A549 (cell line): ENCODE measurements at regions not wholly inside any gene's neighbourhood (a gene's known extent, or its start where the extent isn't known, plus 50 kb on each side); places are given as distances from the start of the nearest gene placed in this dataset.
"Not testable (repeated sequence)": the region's sequence is repeated elsewhere in the genome, so short reads cannot be mapped to it uniquely, and the experiment has no call there.

Experiments used
- ATAC-seq, 2 experiments: fragments of 200-7000 bp in 1 of 2; fragments of >200 bp in 1 of 2; cut with Nextera tagmentation in 1 of 2; cut with Tn5 transposase in 1 of 2; 3 replicates each; pipeline versions ENCODE4 v1.8.0 to v1.9.1; 2018 to 2020; ENCODE audit warnings: mild to moderate bottlenecking in 1 of 2, moderate library complexity in 1 of 2
- CTCF ChIA-PET: fragments of 300-600 bp; sonication (Branson Sonifier 250); formaldehyde crosslinking; extraction: SDS; loops from one replicate; lab custom pipeline; 2021; ENCODE audit warnings: antibody characterized with exemption, inconsistent platforms; lab: Yijun Ruan, JAX
- POLR2A ChIA-PET: fragments of 350-600 bp; formaldehyde crosslinking; extraction: SDS; loops from one replicate; lab custom pipeline; 2021; ENCODE audit warnings: antibody characterized with exemption, inconsistent platforms; lab: Yijun Ruan, JAX
- DNase-seq, 2 experiments: peaks; one replicate each; pipeline versions ENCODE4 v3.0.0 to v3.0.0-alpha.2; 2011 to 2016; ENCODE audit warnings: low read depth in 1 of 2, low spot score in 1 of 2
- FAIRE-seq: peaks from 2 replicates; lab custom pipeline; 2011; peaks lifted over from hg19 to GRCh38; lab: Jason Lieb, UNC
- H3K27ac ChIP-seq, 2 experiments: fragments of >200 bp; sonication (Bioruptor Twin); formaldehyde crosslinking; 3 replicates each; pipeline ENCODE4 v1.5.1; 2016 to 2017
- H3K4me1 ChIP-seq: fragments of >200 bp; sonication (Bioruptor Twin); formaldehyde crosslinking; 3 replicates; pipeline ENCODE4 v1.6.1; 2016
- H3K4me2 ChIP-seq: fragments of >200 bp; sonication (Bioruptor Twin); formaldehyde crosslinking; 3 replicates; pipeline ENCODE4 v1.6.1; 2016
- H3K4me3 ChIP-seq: fragments of >200 bp; sonication (Bioruptor Twin); formaldehyde crosslinking; 3 replicates; pipeline ENCODE4 v1.5.1; 2016
- H3K9me3 ChIP-seq: fragments of >200 bp; sonication (Bioruptor Twin); formaldehyde crosslinking; 3 replicates; pipeline ENCODE4 v1.6.1; 2016
- CBX2 ChIP-seq: fragments of 200-600 bp; sonication (generic); IDR thresholded peaks from 2 replicates; pipeline ENCODE4 v1.6.1; 2016; ENCODE audit warnings: low read depth, mild to moderate bottlenecking, borderline replicate concordance
- CHD4 ChIP-seq: fragments of 200-600 bp; sonication (generic); IDR thresholded peaks from 2 replicates; pipeline ENCODE4 v1.6.1; 2016; ENCODE audit warnings: antibody characterized with exemption, mild to moderate bottlenecking, borderline replicate concordance
- EHF ChIP-seq: fragments of 250-450 bp; sonication (Bioruptor Pico); IDR thresholded peaks from 2 replicates; pipeline ENCODE4 v1.5.0; 2020; ENCODE audit warnings: mild to moderate bottlenecking
- EHMT2 ChIP-seq: fragments of 200-600 bp; sonication (generic); IDR thresholded peaks from 2 replicates; pipeline ENCODE4 v1.6.1; 2016; ENCODE audit warnings: antibody characterized with exemption, low read depth, mild to moderate bottlenecking, moderate library complexity
- EP300 ChIP-seq, 2 experiments: fragments of >200 bp; sonication (Bioruptor Twin); formaldehyde crosslinking; IDR thresholded peaks; 2 replicates in 1 of 2; 3 replicates in 1 of 2; pipeline ENCODE4 v1.6.1; 2016 to 2017
- ESRRA ChIP-seq: fragments of 150-350 bp; IDR thresholded peaks from 2 replicates; pipeline ENCODE4 v1.6.1; 2014; ENCODE audit warnings: mild to moderate bottlenecking, low read length, borderline replicate concordance
- FOXS1 ChIP-seq: fragments of 250-450 bp; sonication (Bioruptor Pico); IDR thresholded peaks from 2 replicates; pipeline ENCODE4 v1.5.0; 2020; ENCODE audit warnings: mild to moderate bottlenecking, moderate library complexity
- GATA3 ChIP-seq: IDR thresholded peaks from 2 replicates; pipeline ENCODE4 v1.6.1; 2012; ENCODE audit warnings: borderline replicate concordance
- HDAC2 ChIP-seq: fragments of 200-600 bp; sonication (generic); IDR thresholded peaks from 2 replicates; pipeline ENCODE4 v1.6.1; 2016
- HEYL ChIP-seq: fragments of 250-450 bp; sonication (Bioruptor Pico); IDR thresholded peaks from 2 replicates; pipeline ENCODE4 v1.8.0; 2021; ENCODE audit warnings: mild to moderate bottlenecking, moderate library complexity
- HOXA7 ChIP-seq: fragments of 250-450 bp; sonication (Bioruptor Pico); IDR thresholded peaks from 2 replicates; pipeline ENCODE4 v1.5.0; 2020; ENCODE audit warnings: mild to moderate bottlenecking, moderate library complexity
- JUN ChIP-seq, 2 experiments: fragments of >200 bp; sonication (Bioruptor Twin); formaldehyde crosslinking; IDR thresholded peaks; 2 replicates in 1 of 2; 3 replicates in 1 of 2; pipeline ENCODE4 v1.6.1; 2016 to 2017
- JUNB ChIP-seq: fragments of >200 bp; sonication (Bioruptor Twin); formaldehyde crosslinking; IDR thresholded peaks from 2 replicates; pipeline ENCODE4 v1.6.1; 2016
- KDM5A ChIP-seq: fragments of 200-600 bp; sonication (generic); IDR thresholded peaks from 2 replicates; pipeline ENCODE4 v1.6.1; 2016; ENCODE audit warnings: antibody characterized with exemption, mild to moderate bottlenecking
- MAFK ChIP-seq: fragments of 450-650 bp; IDR thresholded peaks from 2 replicates; pipeline ENCODE4 v1.6.1; 2014; ENCODE audit not compliant: partially characterized antibody
- MYC ChIP-seq: IDR thresholded peaks from 2 replicates; pipeline ENCODE4 v1.6.1; 2012; ENCODE audit warnings: mild to moderate bottlenecking, inconsistent platforms, low read length, improper control_type of control experiment, borderline replicate concordance
- NFE2L2 ChIP-seq: fragments of 150-350 bp; conservative IDR thresholded peaks from 2 replicates; pipeline ENCODE4 v1.6.1; 2014; ENCODE audit warnings: low read length
- NPAS2 ChIP-seq: fragments of 250-450 bp; sonication (Bioruptor Pico); IDR thresholded peaks from 2 replicates; pipeline ENCODE4 v1.8.0; 2022; ENCODE audit warnings: mild to moderate bottlenecking, moderate library complexity, borderline replicate concordance
- NR3C1 ChIP-seq: fragments of >200 bp; sonication (Bioruptor Twin); formaldehyde crosslinking; IDR thresholded peaks from 3 replicates; pipeline ENCODE4 v1.6.1; 2017
- PHF8 ChIP-seq: fragments of 200-600 bp; sonication (generic); IDR thresholded peaks from 2 replicates; pipeline ENCODE4 v1.6.1; 2016; ENCODE audit warnings: low read depth, mild to moderate bottlenecking, antibody characterized with exemption, moderate library complexity, borderline replicate concordance
- POLR2A ChIP-seq: IDR thresholded peaks from 2 replicates; pipeline ENCODE4 v1.6.1; 2012; ENCODE audit warnings: mild to moderate bottlenecking, low read length
- RARB ChIP-seq: fragments of 250-450 bp; sonication (Bioruptor Pico); IDR thresholded peaks from 2 replicates; pipeline ENCODE4 v1.8.0; 2021; ENCODE audit warnings: mild to moderate bottlenecking, moderate library complexity
- TP53 ChIP-seq: fragments of 250-450 bp; sonication (Bioruptor Pico); IDR thresholded peaks from 2 replicates; pipeline ENCODE4 v1.5.0; 2021; ENCODE audit warnings: mild to moderate bottlenecking, moderate library complexity
- ZC3H11A ChIP-seq: fragments of 450-650 bp; IDR thresholded peaks from 2 replicates; pipeline ENCODE4 v1.6.1; 2014; ENCODE audit warnings: antibody characterized with exemption, mild to moderate bottlenecking
- WGBS: methylation state at CpG from one replicate; pipeline ENCODE4 v1.1.6; 2017; ENCODE audit errors: missing lambda C conversion rate; 5-methylcytosine and 5-hydroxymethylcytosine counted together
- TF ChIP-seq, protein P1 (sequence below): IDR thresholded peaks from 2 replicates; pipeline ENCODE4 v1.6.1; 2012
- TF ChIP-seq, protein P2 (sequence below): fragments of 250-450 bp; sonication (Bioruptor Pico); IDR thresholded peaks from 2 replicates; pipeline ENCODE4 v1.5.0; 2020; ENCODE audit warnings: low read depth, mild to moderate bottlenecking, moderate library complexity
- TF ChIP-seq, protein P3 (sequence below): fragments of >200 bp; sonication (Bioruptor Twin); formaldehyde crosslinking; IDR thresholded peaks from 2 replicates; pipeline ENCODE4 v1.6.1; 2016
- TF ChIP-seq, protein P4 (sequence below): fragments of 450-650 bp; IDR thresholded peaks from 2 replicates; pipeline ENCODE4 v1.6.1; 2014; ENCODE audit warnings: antibody characterized with exemption

DNA sequence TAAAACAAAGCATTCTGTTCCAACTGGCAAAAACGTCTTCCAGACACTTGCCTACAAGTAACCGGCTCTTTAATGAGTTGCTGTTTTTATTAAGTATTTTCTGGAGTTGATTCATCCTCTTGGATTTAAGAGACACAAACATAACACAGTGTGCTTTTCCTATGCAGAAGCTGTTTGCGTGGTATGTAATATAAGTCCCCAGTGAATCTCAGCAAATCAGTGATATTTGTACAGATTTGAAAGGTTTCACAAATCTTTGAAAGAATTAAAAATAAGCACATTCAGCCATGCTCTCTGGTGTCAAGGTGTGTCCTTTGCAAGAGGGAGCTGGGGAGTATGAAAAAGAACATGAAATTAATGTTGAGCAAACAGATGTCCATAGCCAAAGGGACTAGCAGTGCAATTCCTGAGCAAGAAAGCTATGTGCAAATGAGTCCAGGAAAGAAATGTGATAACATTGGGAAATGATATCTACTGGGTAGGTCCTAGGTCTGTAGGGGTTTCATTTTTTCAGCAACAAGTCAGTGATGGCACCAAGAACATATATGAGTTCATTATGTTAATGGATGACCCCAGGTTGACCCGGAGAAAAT is 170.1 kb upstream of the PHACTR1 start:
- 84% methylated on average over 4 of the region's 4 CpGs for WGBS
- FAIRE-seq (no peak), ATAC-seq (no peak), DNase-seq (no peak)
- POLR2A ChIA-PET = no interaction called here
- TF ChIP-seq, protein P1, sequence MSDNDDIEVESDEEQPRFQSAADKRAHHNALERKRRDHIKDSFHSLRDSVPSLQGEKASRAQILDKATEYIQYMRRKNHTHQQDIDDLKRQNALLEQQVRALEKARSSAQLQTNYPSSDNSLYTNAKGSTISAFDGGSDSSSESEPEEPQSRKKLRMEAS = no peak
- TF ChIP-seq ESRRA (no peak), FOXS1 (no peak), NR3C1 (no peak), KDM5A (no peak), PHF8 (no peak), RARB (CRISPR knock-in tag) (no peak), MYC (no peak), MAFK (no peak), HOXA7 (CRISPR knock-in tag) (no peak), ZC3H11A (no peak), NFE2L2 (no peak), CBX2 (no peak), JUNB (no peak)
- TF ChIP-seq, protein P2, sequence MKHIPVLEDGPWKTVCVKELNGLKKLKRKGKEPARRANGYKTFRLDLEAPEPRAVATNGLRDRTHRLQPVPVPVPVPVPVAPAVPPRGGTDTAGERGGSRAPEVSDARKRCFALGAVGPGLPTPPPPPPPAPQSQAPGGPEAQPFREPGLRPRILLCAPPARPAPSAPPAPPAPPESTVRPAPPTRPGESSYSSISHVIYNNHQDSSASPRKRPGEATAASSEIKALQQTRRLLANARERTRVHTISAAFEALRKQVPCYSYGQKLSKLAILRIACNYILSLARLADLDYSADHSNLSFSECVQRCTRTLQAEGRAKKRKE = no peak
- H3K9me3 ChIP-seq = no peaks in the 10 kb centered on the region
- no peak overlapping the region for H3K4me3 ChIP-seq
- peaks cover 19% of the 10 kb centered on the region for H3K4me1 ChIP-seq
- H3K27ac ChIP-seq = peak overlapping the region; percentile 7 to 67
- peak overlapping the region; percentile 40; the same call in 2 of the 3 replicates for H3K4me2 ChIP-seq
- CTCF ChIA-PET = no interaction called here

DNA sequence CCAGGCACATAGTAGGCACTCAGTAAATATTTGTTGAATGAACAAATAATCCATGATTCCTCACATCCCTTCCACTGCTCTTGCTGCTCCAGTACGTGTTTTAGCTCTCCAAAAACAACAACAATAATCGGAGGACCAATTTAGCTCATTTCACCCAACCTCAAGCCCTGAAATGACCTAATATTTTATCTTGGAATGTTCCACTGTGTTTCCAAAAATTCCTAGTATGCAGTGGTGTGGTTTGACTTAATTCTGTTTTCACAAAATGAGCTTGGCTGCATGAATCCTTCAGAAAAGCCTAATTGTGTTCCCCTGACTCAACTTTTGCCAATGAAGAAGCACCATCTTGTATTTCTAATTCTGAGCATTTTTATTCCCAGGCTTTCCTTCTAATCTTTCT is 168.0 kb upstream of the PHACTR1 start:
- POLR2A ChIA-PET = no interaction called here
- H3K4me1 ChIP-seq = peaks cover 19% of the 10 kb centered on the region
- CTCF ChIA-PET = interaction anchor here (1.2 kb wide), 1 partner anchor 200 kb away, joined by 3 read pairs; no protein-coding TSS in a partner anchor
- 78% methylated on average over 2 of the region's 2 CpGs for WGBS
- H3K9me3 ChIP-seq = no peaks in the 10 kb centered on the region
- TF ChIP-seq MYC (no peak), NPAS2 (CRISPR knock-in tag) (no peak), EHF (CRISPR knock-in tag) (no peak), EHMT2 (no peak), CHD4 (no peak), EP300 (IDR thresholded peaks at IDR 0.05) (no peak), POLR2A (no peak), GATA3 (no peak), TP53 (CRISPR knock-in tag) (no peak), JUN (IDR thresholded peaks at IDR 0.05) (no peak), HOXA7 (CRISPR knock-in tag) (no peak), FOXS1 (no peak), NFE2L2 (no peak), HDAC2 (no peak), HEYL (no peak)
- TF ChIP-seq, protein P3, sequence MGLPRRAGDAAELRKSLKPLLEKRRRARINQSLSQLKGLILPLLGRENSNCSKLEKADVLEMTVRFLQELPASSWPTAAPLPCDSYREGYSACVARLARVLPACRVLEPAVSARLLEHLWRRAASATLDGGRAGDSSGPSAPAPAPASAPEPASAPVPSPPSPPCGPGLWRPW = no peak
- TF ChIP-seq, protein P4, sequence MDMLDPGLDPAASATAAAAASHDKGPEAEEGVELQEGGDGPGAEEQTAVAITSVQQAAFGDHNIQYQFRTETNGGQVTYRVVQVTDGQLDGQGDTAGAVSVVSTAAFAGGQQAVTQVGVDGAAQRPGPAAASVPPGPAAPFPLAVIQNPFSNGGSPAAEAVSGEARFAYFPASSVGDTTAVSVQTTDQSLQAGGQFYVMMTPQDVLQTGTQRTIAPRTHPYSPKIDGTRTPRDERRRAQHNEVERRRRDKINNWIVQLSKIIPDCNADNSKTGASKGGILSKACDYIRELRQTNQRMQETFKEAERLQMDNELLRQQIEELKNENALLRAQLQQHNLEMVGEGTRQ = no peak
- TF ChIP-seq, all 56 proteins: peak for 0
- no peak overlapping the region for H3K4me2 ChIP-seq
- FAIRE-seq (no peak), DNase-seq (no peak), ATAC-seq (no peak)
- H3K4me3 ChIP-seq = no peak overlapping the region
- no peak overlapping the region for H3K27ac ChIP-seq

DNA sequence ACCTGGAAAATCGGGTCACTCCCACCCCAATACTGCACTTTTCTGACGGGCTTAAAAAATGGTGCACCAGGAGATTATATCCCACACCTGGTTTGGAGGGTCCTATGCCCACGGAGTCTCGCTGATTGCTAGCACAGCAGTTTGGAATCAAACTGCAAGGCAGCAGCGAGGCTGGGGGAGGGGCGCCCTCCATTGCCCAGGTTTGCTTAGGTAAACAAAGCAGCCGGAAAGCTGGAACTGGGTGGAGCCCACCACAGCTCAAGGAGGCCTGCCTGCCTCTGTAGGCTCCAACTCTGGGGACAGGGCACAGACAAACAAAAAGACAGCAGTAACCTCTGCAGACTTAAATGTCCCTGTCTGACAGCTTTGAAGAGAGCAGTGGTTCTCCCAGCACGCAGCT is 167.1 kb upstream of the PHACTR1 start:
- ATAC-seq, DNase-seq, POLR2A ChIA-PET, CTCF ChIA-PET, FAIRE-seq, H3K4me2 ChIP-seq, H3K9me3 ChIP-seq, H3K4me3 ChIP-seq: not testable (repeated sequence)
- 0 out of 6 replicates have a peak overlapping the region, but pooled peaks of 1 of the 2 experiments have one; percentile 24 for H3K27ac ChIP-seq
- 81% methylated on average over 6 of the region's 8 CpGs for WGBS
- H3K4me1 ChIP-seq = peaks cover 15% of the 10 kb centered on the region

DNA sequence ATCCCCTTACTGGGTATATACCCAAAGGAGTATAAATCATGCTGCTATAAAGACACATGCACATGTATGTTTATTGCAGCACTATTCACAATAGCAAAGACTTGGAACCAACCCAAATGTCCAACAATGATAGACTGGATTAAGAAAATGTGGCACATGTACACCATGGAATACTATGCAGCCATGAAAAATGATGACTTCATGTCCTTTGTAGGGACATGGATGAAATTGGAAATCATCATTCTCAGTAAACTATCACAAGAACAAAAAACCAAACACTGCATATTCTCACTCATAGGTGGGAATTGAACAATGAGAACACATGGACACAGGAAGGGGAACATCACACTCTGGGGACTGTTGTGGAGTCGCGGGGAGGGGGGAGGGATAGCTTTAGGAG is 161.7 kb upstream of the PHACTR1 start:
- H3K27ac ChIP-seq, DNase-seq, FAIRE-seq, ATAC-seq, H3K9me3 ChIP-seq, CTCF ChIA-PET, POLR2A ChIA-PET, H3K4me1 ChIP-seq, H3K4me2 ChIP-seq, H3K4me3 ChIP-seq: not testable (repeated sequence)
- WGBS = no CpG with 5 or more reads among the region's 2 CpGs
